Transverse colon (tissue), 4 donors: ENCODE measurements at regions not wholly inside any gene's neighbourhood (a gene's known extent, or its start where the extent isn't known, plus 50 kb on each side); places are given as distances from the start of the nearest gene placed in this dataset.

Source experiments
- DNase-seq: peaks from one replicate; pipeline ENCODE4 v3.0.0-alpha.2; 2019
- H3K27ac ChIP-seq, 4 donors: fragments of 200-600 bp; sonication (generic); 2 replicates each; pipeline ENCODE4 v1.5.1; 2016 to 2018; ENCODE audit warnings: inconsistent platforms in 4 of 4
- H3K27me3 ChIP-seq: fragments of 200-600 bp; sonication (generic); 2 replicates; pipeline ENCODE4 v1.5.1; 2017; ENCODE audit warnings: inconsistent platforms
- H3K36me3 ChIP-seq, 4 donors: fragments of 200-600 bp; sonication (generic); 2 replicates each; pipeline ENCODE4 v1.5.1; 2017 to 2019; ENCODE audit warnings: inconsistent platforms in 4 of 4
- H3K4me1 ChIP-seq, 4 donors: fragments of 200-600 bp; sonication (generic); 2 replicates each; pipeline ENCODE4 v1.5.1; 2017 to 2020; ENCODE audit warnings: inconsistent platforms in 4 of 4
- H3K4me3 ChIP-seq, 4 donors: fragments of 200-600 bp; sonication (generic); 1 replicate in 1 of 4; 2 replicates in 3 of 4; pipeline versions ENCODE4 v1.5.1 to v1.6.1; 2017 to 2019; ENCODE audit warnings: inconsistent platforms in 4 of 4
- H3K9me3 ChIP-seq, 2 donors: fragments of 200-600 bp; sonication (generic); 2 replicates each; pipeline ENCODE4 v1.5.1; 2017 to 2019; ENCODE audit warnings: inconsistent platforms in 2 of 2
- EP300 ChIP-seq: sonication (generic); formaldehyde crosslinking; IDR thresholded peaks from one replicate; pipeline ENCODE4 v1.6.1; 2017; ENCODE audit warnings: antibody characterized with exemption, low read depth
- POLR2A ChIP-seq: fragments of 450-650 bp; IDR thresholded peaks from one replicate; pipeline ENCODE4 v1.6.1; 2016; ENCODE audit warnings: antibody characterized with exemption, mild to moderate bottlenecking, moderate library complexity
- POLR2AphosphoS5 ChIP-seq, 3 donors: sonication (generic); formaldehyde crosslinking; IDR thresholded peaks; one replicate each; pipeline ENCODE4 v1.6.1; 2016; ENCODE audit warnings: antibody characterized with exemption in 3 of 3
- WGBS, 2 donors: methylation state at CpG; one replicate each; pipeline ENCODE4 v1.1.5; 2018; ENCODE audit warnings: low coverage in 1 of 2; 5-methylcytosine and 5-hydroxymethylcytosine counted together
- in situ Hi-C, 4 donors: fragments of 200-750 bp; cut with MboI; loops; one replicate each; pipeline versions ENCODE4 v1.15.0 to v1.15.1; 2017; ENCODE audit warnings: low sequenced_read_pairs in 3 of 4, low pct_ligation_motif_present in 1 of 4, low pct_unique_long_range_greater_than_20kb in 1 of 4
- intact Hi-C: fragments of 100-400 bp; cut with DNase I; formaldehyde crosslinking; loops from one replicate; pipeline ENCODE4 v1.15.1; 2023; ENCODE audit warnings: low total_unique reads
- TF ChIP-seq, protein P1 (sequence below), 5 experiments: fragments of 200-600 bp in 3 of 5; fragments of 450-650 bp in 2 of 5; sonication (generic) in 3 of 5; IDR thresholded peaks; 1 replicate in 2 of 5; 2 replicates in 3 of 5; pipeline ENCODE4 v1.5.1; 2016 to 2017; ENCODE audit warnings: antibody characterized with exemption in 5 of 5, inconsistent platforms in 3 of 5, mild to moderate bottlenecking in 2 of 5, moderate library complexity in 1 of 5

- intact Hi-C loops: no loop called here
- 47 to 57% methylated on average over 1 of the region's 1 CpG for WGBS, 2 donors
- TF ChIP-seq POLR2A (no peak), EP300 (no peak), POLR2AphosphoS5 (IDR thresholded peaks at IDR 0.05) (no peak)
- TF ChIP-seq, protein P1, sequence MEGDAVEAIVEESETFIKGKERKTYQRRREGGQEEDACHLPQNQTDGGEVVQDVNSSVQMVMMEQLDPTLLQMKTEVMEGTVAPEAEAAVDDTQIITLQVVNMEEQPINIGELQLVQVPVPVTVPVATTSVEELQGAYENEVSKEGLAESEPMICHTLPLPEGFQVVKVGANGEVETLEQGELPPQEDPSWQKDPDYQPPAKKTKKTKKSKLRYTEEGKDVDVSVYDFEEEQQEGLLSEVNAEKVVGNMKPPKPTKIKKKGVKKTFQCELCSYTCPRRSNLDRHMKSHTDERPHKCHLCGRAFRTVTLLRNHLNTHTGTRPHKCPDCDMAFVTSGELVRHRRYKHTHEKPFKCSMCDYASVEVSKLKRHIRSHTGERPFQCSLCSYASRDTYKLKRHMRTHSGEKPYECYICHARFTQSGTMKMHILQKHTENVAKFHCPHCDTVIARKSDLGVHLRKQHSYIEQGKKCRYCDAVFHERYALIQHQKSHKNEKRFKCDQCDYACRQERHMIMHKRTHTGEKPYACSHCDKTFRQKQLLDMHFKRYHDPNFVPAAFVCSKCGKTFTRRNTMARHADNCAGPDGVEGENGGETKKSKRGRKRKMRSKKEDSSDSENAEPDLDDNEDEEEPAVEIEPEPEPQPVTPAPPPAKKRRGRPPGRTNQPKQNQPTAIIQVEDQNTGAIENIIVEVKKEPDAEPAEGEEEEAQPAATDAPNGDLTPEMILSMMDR (IDR thresholded peaks at IDR 0.05): no peak
- H3K36me3 ChIP-seq: no peaks in the 10 kb centered on the region
- H3K4me1 ChIP-seq: no peaks in the 10 kb centered on the region
- DNase-seq: no peak
- no peaks in the 10 kb centered on the region for H3K27me3 ChIP-seq
- H3K27ac ChIP-seq: no peak overlapping the region
- in situ Hi-C loops: no loop called here
- no peak overlapping the region for H3K4me3 ChIP-seq
- no peaks in the 10 kb centered on the region for H3K9me3 ChIP-seq
Observed at GRCh38 chr4:59938166-59938565, 1262.0 kb upstream of the ADGRL3 start.

DNA sequence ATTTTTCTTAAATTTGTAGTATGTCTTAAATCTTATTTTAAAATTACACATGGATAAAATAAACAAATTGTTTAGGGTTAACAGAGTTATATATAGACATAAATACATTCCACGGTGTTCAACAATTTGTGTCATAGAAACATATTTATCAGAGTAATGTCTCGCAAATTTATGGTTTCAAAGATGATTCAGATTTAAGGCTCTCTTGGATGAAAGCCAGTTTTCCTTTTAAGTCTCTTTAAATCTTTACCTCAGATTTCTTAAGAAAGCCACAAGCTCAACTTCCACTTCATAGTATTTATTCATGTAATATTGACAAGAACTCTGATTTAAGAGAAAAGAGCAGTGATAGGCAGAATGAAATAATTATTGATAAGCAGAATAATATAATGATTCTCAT, 1254.8 kb upstream of the ADGRL3 start:
- H3K9me3 ChIP-seq: no peaks in the 10 kb centered on the region
- TF ChIP-seq, protein P1 (IDR thresholded peaks at IDR 0.05): no peak
- TF ChIP-seq POLR2A (no peak), EP300 (no peak), POLR2AphosphoS5 (IDR thresholded peaks at IDR 0.05) (no peak)
- no peak overlapping the region for H3K4me3 ChIP-seq
- no peaks in the 10 kb centered on the region for H3K36me3 ChIP-seq
- intact Hi-C loops: no loop called here
- H3K27ac ChIP-seq: no peak overlapping the region
- H3K4me1 ChIP-seq: no peaks in the 10 kb centered on the region
- in situ Hi-C loops: no loop called here
- DNase-seq: no peak
- 62 to 73% methylated on average over 2 of the region's 2 CpGs for WGBS, 2 donors
- no peaks in the 10 kb centered on the region for H3K27me3 ChIP-seq

- Histone ChIP-seq H3K27me3 (no peaks in the 10 kb centered on the region), H3K4me3 (no peak overlapping the region), H3K9me3 (no peaks in the 10 kb centered on the region), H3K27ac (no peak overlapping the region), H3K36me3 (no peaks in the 10 kb centered on the region), H3K4me1 (no peaks in the 10 kb centered on the region)
- 60 to 75% methylated on average over 1 of the region's 1 CpG for WGBS, 2 donors
- DNase-seq: no peak
- intact Hi-C loops (no loop called here), in situ Hi-C loops (no loop called here)
- TF ChIP-seq POLR2A (no peak), EP300 (no peak), POLR2AphosphoS5 (IDR thresholded peaks at IDR 0.05) (no peak)
- TF ChIP-seq, protein P1 (IDR thresholded peaks at IDR 0.05): no peak
Observed at GRCh38 chr4:59945716-59946115, 1254.4 kb upstream of the ADGRL3 start.

- H3K27me3 ChIP-seq: no peaks in the 10 kb centered on the region
- in situ Hi-C loops: no loop called here
- 87 to 91% methylated on average over 1 of the region's 1 CpG for WGBS, 2 donors
Observed at GRCh38 chr4:59956366-59956765, 1243.8 kb upstream of the ADGRL3 start.

More at GRCh38 chr4:59956366-59956765, 1243.8 kb upstream of the ADGRL3 start:
- intact Hi-C loops: no loop called here
- Histone ChIP-seq H3K4me3 (no peak overlapping the region), H3K27ac (no peak overlapping the region), H3K36me3 (no peaks in the 10 kb centered on the region), H3K9me3 (no peaks in the 10 kb centered on the region), H3K4me1 (no peaks in the 10 kb centered on the region)
- TF ChIP-seq EP300 (no peak), POLR2AphosphoS5 (IDR thresholded peaks at IDR 0.05) (no peak), POLR2A (no peak)
- TF ChIP-seq, protein P1 (IDR thresholded peaks at IDR 0.05): no peak
- no peak for DNase-seq
